HepG2 (cell line): ENCODE measurements at regions not wholly inside any gene's neighbourhood (a gene's known extent, or its start where the extent isn't known, plus 50 kb on each side); places are given as distances from the start of the nearest gene placed in this dataset.

ENCODE experiments used
- ATAC-seq: fragments of 200-7000 bp; cut with Tn5 transposase; 3 replicates; pipeline ENCODE4 v1.9.1; 2020; ENCODE audit warnings: mild to moderate bottlenecking, moderate library complexity
- BruUV-seq: library from RNA; stranded (reverse); fragments of 400-500 nt; replicated peaks from 2 replicates; lab custom pipeline; 2021; lab: Mats Ljungman, UMichigan
- CTCF ChIA-PET: fragments of 300-600 bp; formaldehyde crosslinking; extraction: SDS; loops from one replicate; lab custom pipeline; 2021; ENCODE audit warnings: low total read pairs, inconsistent platforms, low intra/inter-chr PET ratio; lab: Yijun Ruan, JAX
- POLR2A ChIA-PET: fragments of 350-600 bp; sonication (Branson Sonifier 250); formaldehyde crosslinking; loops from one replicate; lab custom pipeline; 2020; ENCODE audit warnings: antibody characterized with exemption, inconsistent platforms; lab: Yijun Ruan, JAX
- DNase-seq: peaks from one replicate; pipeline ENCODE4 v3.0.0-alpha.2; 2015; ENCODE audit warnings: low spot score
- FAIRE-seq: peaks from 3 replicates; lab custom pipeline; 2011; peaks lifted over from hg19 to GRCh38; lab: Jason Lieb, UNC
- H2AFZ ChIP-seq: one replicate; pipeline ENCODE4 v1.6.1; 2011; ENCODE audit warnings: low read length, inconsistent platforms
- H3K27ac ChIP-seq: fragments of 300-600 bp; 3 replicates; pipeline ENCODE4 v1.8.0; 2011; ENCODE audit warnings: mixed run types, mild to moderate bottlenecking, mixed read lengths, low read length, inconsistent platforms; ENCODE audit not compliant: insufficient read depth; ENCODE audit errors: extremely low read length
- H3K27me3 ChIP-seq, 2 experiments: fragments of 200-600 bp in 1 of 2; 2 replicates in 1 of 2; 3 replicates in 1 of 2; pipeline versions ENCODE4 v1.6.0 to v1.8.0; 2011; ENCODE audit warnings: low read length in 2 of 2, mild to moderate bottlenecking in 2 of 2, moderate library complexity in 2 of 2, inconsistent platforms in 1 of 2; ENCODE audit not compliant: insufficient read depth in 2 of 2, control insufficient read depth in 1 of 2
- H3K36me3 ChIP-seq, 2 experiments: fragments of 200-600 bp in 1 of 2; replicated peaks in 1 of 2; 2 replicates in 1 of 2; 3 replicates in 1 of 2; pipeline versions ENCODE4 v1.5.1 to v1.8.0; 2011; ENCODE audit warnings: low read length in 2 of 2, inconsistent platforms in 1 of 2; ENCODE audit not compliant: insufficient read depth in 2 of 2, control insufficient read depth in 1 of 2
- H3K4me1 ChIP-seq: 2 replicates; pipeline ENCODE4 v1.5.1; 2012; ENCODE audit warnings: low read length, inconsistent platforms; ENCODE audit not compliant: insufficient read depth
- H3K4me2 ChIP-seq: 2 replicates; pipeline ENCODE4 v1.6.0; 2011; ENCODE audit warnings: low read depth, low read length, inconsistent platforms
- H3K4me3 ChIP-seq, 3 experiments: fragments of 200-600 bp in 1 of 3; sonication (generic), shearing (Covaris generic) in 1 of 3; replicated peaks in 1 of 3; 2 replicates each; pipeline ENCODE4 v1.5.1; 2011 to 2016; ENCODE audit warnings: low read length in 3 of 3, inconsistent platforms in 2 of 3, low read depth in 2 of 3, mild to moderate bottlenecking in 2 of 3, control low read depth in 1 of 3, mixed read lengths in 1 of 3; ENCODE audit not compliant: insufficient read depth in 1 of 3
- H3K79me2 ChIP-seq: one replicate; pipeline ENCODE4 v1.6.1; 2011; ENCODE audit warnings: low read length, inconsistent platforms; ENCODE audit not compliant: insufficient read depth
- H3K9ac ChIP-seq: 2 replicates; pipeline ENCODE4 v1.6.0; 2011; ENCODE audit warnings: mild to moderate bottlenecking, low read depth, low read length, inconsistent platforms; ENCODE audit not compliant: insufficient read depth
- H3K9me3 ChIP-seq: 2 replicates; pipeline ENCODE4 v1.5.1; 2012; ENCODE audit warnings: mild to moderate bottlenecking, low read length
- H4K20me1 ChIP-seq: 2 replicates; pipeline ENCODE4 v1.6.0; 2011; ENCODE audit warnings: inconsistent platforms, mild to moderate bottlenecking, low read length, moderate library complexity; ENCODE audit not compliant: insufficient read depth
- ASH2L ChIP-seq: fragments of 300-600, 200-600 bp; sonication (generic); IDR thresholded peaks from 2 replicates; pipeline ENCODE4 v1.7.0; 2017; ENCODE audit warnings: low read depth, mild to moderate bottlenecking, moderate library complexity, mixed read lengths, low read length; ENCODE audit not compliant: insufficient read length
- ATF4 ChIP-seq, 2 experiments: fragments of 450-650 bp in 1 of 2; sonication (generic) in 1 of 2; formaldehyde crosslinking; IDR thresholded peaks; 2 replicates each; pipeline versions ENCODE4 v1.5.0 to v1.8.0; 2020 to 2022; ENCODE audit warnings: mild to moderate bottlenecking in 1 of 2, missing genetic modification reagents in 1 of 2
- GATAD2A ChIP-seq: IDR thresholded peaks from 2 replicates; pipeline ENCODE4 v1.6.1; 2016
- JARID2 ChIP-seq: sonication (generic); formaldehyde crosslinking; IDR thresholded peaks from 2 replicates; pipeline ENCODE4 v1.8.1; 2023; ENCODE audit warnings: missing genetic modification reagents, inconsistent platforms; ENCODE audit not compliant: insufficient replicate concordance
- MNT ChIP-seq: fragments of 450-650 bp; IDR thresholded peaks from 2 replicates; pipeline ENCODE4 v1.6.1; 2016
- SMC3 ChIP-seq: IDR thresholded peaks from 2 replicates; pipeline ENCODE4 v1.6.1; 2011; ENCODE audit warnings: low read length, improper control_type of control experiment
- ZBTB42 ChIP-seq: sonication (generic); formaldehyde crosslinking; IDR thresholded peaks from 2 replicates; pipeline ENCODE4 v1.5.0; 2020; ENCODE audit warnings: mild to moderate bottlenecking, missing genetic modification reagents
- ZNF530 ChIP-seq: sonication (generic); formaldehyde crosslinking; IDR thresholded peaks from 2 replicates; pipeline ENCODE4 v1.5.0; 2020; ENCODE audit warnings: low read depth, mild to moderate bottlenecking, missing genetic modification reagents
- ZNF614 ChIP-seq: IDR thresholded peaks from 2 replicates; pipeline ENCODE4 v1.6.1; 2018; ENCODE audit warnings: missing biosample characterization, missing genetic modification reagents, inconsistent platforms, borderline replicate concordance
- ZNF646 ChIP-seq: sonication (generic); formaldehyde crosslinking; IDR thresholded peaks from 2 replicates; pipeline ENCODE4 v1.9.0; 2021; ENCODE audit warnings: mild to moderate bottlenecking, missing genetic modification reagents
- in situ Hi-C: cut with HindIII; loops from 2 replicates; pipeline ENCODE4 v1.10.0; 2017; ENCODE audit warnings: low pct_unique_long_range_greater_than_20kb; ENCODE audit not compliant: extremely low pct_ligation_motif_present
- intact Hi-C: fragments of 100-400 bp; cut with micrococcal nuclease; formaldehyde crosslinking; loops from one replicate; pipeline ENCODE4 v1.10.0; 2022; ENCODE audit not compliant: unreplicated experiment

- peak overlapping the region; percentile 44 for H3K4me2 ChIP-seq
- no peaks in the 10 kb centered on the region for H3K27me3 ChIP-seq
- H3K27ac ChIP-seq = peak overlapping the region; percentile 21
- no peaks in the 10 kb centered on the region for H3K36me3 ChIP-seq
- peaks cover 45% of the 10 kb centered on the region for H3K4me1 ChIP-seq
- FAIRE-seq = no peak
- peak; percentile 76 for DNase-seq
- H4K20me1 ChIP-seq = no peaks in the 10 kb centered on the region
- ChIA-PET CTCF (no interaction called here), POLR2A (no interaction called here)
- intact Hi-C loops (loop anchor here (2.0 kb wide), 1 partner anchor 18 kb away; no protein-coding TSS in a partner anchor), in situ Hi-C loops (no loop called here)
- H2AFZ ChIP-seq = no peak overlapping the region
- no TSS peak for BruUV-seq
- H3K9ac ChIP-seq = no peak overlapping the region
- H3K4me3 ChIP-seq = no peak overlapping the region
- ATAC-seq = peak; percentile 98
- H3K9me3 ChIP-seq = no peaks in the 10 kb centered on the region
- H3K79me2 ChIP-seq = no peaks in the 10 kb centered on the region
- TF ChIP-seq MNT = no peak
- TF ChIP-seq JARID2 (CRISPR knock-in tag) = peak; percentile 41
- peak in 1 of 2 experiments; percentile 80; a peak in 2 of 4 replicates for TF ChIP-seq ATF4 (CRISPR knock-in tag; IDR thresholded peaks at IDR 0.05)
- TF ChIP-seq GATAD2A (CRISPR knock-in tag) = peak; percentile 98
- 0 out of 2 replicates have a peak, but pooled peaks have one; percentile 70 for TF ChIP-seq ZNF614 (CRISPR knock-in tag)
- TF ChIP-seq SMC3 = peak; percentile 47; the same call in 1 of the 2 replicates
- TF ChIP-seq ZBTB42 = no peak
- TF ChIP-seq ZNF646 = peak; percentile 69; the same call in 1 of the 2 replicates
- TF ChIP-seq ZNF530 (CRISPR knock-in tag) = no peak
- peak; percentile 58 for TF ChIP-seq ASH2L
These were observed 402.6 kb downstream of the BCKDHB start for GRCh38 chr6:80508885-80509630.
